AG08396 (cell line): ENCODE measurements at regions not wholly inside any gene's neighbourhood (a gene's known extent, or its start where the extent isn't known, plus 50 kb on each side); places are given as distances from the start of the nearest gene placed in this dataset.

ENCODE experiments used
- DNase-seq: peaks from one replicate; pipeline ENCODE4 v3.0.0; 2012; ENCODE audit warnings: low spot score, mixed read lengths

GRCh38 chr2:223701761-223702160, 99.6 kb upstream of the SCG2 start:
- DNase-seq = no peak

GRCh38 chr2:223700221-223700620, 98.1 kb upstream of the SCG2 start:
- no peak for DNase-seq

- no peak for DNase-seq
These were observed 95.9 kb upstream of the SCG2 start for GRCh38 chr2:223697892-223698645.

- DNase-seq = no peak
These were observed 95.2 kb upstream of the SCG2 start for GRCh38 chr2:223697316-223697891.

- no peak for DNase-seq
These were observed 94.6 kb upstream of the SCG2 start for GRCh38 chr2:223696719-223697118.

- DNase-seq = peak; percentile 61
These were observed 90.2 kb upstream of the SCG2 start for GRCh38 chr2:223692191-223692947.

- no peak for DNase-seq
These were observed 86.1 kb upstream of the SCG2 start for GRCh38 chr2:223688094-223688835.

GRCh38 chr2:223681125-223681524, 79.0 kb upstream of the SCG2 start:
- DNase-seq = no peak

GRCh38 chr2:223674998-223675609, 72.9 kb upstream of the SCG2 start:
- DNase-seq = peak; percentile 39

GRCh38 chr2:223669453-223670225, 67.5 kb upstream of the SCG2 start:
- DNase-seq = no peak

GRCh38 chr2:223668302-223668998, 66.3 kb upstream of the SCG2 start:
- peak; percentile 26 for DNase-seq

- no peak for DNase-seq
These were observed 52.3 kb upstream of the SCG2 start for GRCh38 chr2:223654384-223654915.

- DNase-seq = no peak
These were observed 50.7 kb upstream of the SCG2 start for GRCh38 chr2:223652902-223653301.

- no peak for DNase-seq
These were observed 50.0 kb upstream of the SCG2 start for GRCh38 chr2:223652122-223652521.
